GM19372 (cell line): ENCODE measurements at regions not wholly inside any gene's neighbourhood (a gene's known extent, or its start where the extent isn't known, plus 50 kb on each side); places are given as distances from the start of the nearest gene placed in this dataset.

ENCODE experiments used
- ATAC-seq: cut with Tn5 transposase; IDR thresholded peaks from one replicate; pipeline ENCODE4 v1.9.1; 2021; ENCODE audit warnings: mild to moderate bottlenecking, low read depth, moderate library complexity; ENCODE audit not compliant: unreplicated experiment

- ATAC-seq: no peak
These were observed 49.8 kb upstream of the PPARA start for GRCh38 chr22:46100401-46101105.
